Osteoblast (primary cell): ENCODE measurements at regions not wholly inside any gene's neighbourhood (a gene's known extent, or its start where the extent isn't known, plus 50 kb on each side); places are given as distances from the start of the nearest gene placed in this dataset.

Experiments
- DNase-seq: peaks from one replicate; pipeline ENCODE4 v3.0.0; 2011; ENCODE audit warnings: low spot score, mixed read lengths; ENCODE audit not compliant: insufficient read length; ENCODE audit errors: missing footprints
- H2AFZ ChIP-seq: 2 replicates; pipeline ENCODE4 v1.6.0; 2011; ENCODE audit warnings: mild to moderate bottlenecking, low read length
- H3K27ac ChIP-seq: 2 replicates; pipeline ENCODE4 v1.5.1; 2011; ENCODE audit warnings: mild to moderate bottlenecking, low read depth, low read length, moderate library complexity
- H3K27me3 ChIP-seq: 2 replicates; pipeline ENCODE4 v1.6.0; 2012; ENCODE audit warnings: mild to moderate bottlenecking, control low read depth, inconsistent platforms, low read length, moderate library complexity; ENCODE audit not compliant: insufficient read depth
- H3K36me3 ChIP-seq: 2 replicates; pipeline ENCODE4 v1.5.1; 2011; ENCODE audit warnings: mild to moderate bottlenecking, low read length, control low read depth, moderate library complexity; ENCODE audit not compliant: insufficient read depth
- H3K4me1 ChIP-seq: 2 replicates; pipeline ENCODE4 v1.5.1; 2011; ENCODE audit warnings: mild to moderate bottlenecking, low read length, control low read depth, moderate library complexity; ENCODE audit not compliant: insufficient read depth
- H3K4me2 ChIP-seq: 2 replicates; pipeline ENCODE4 v1.6.0; 2011; ENCODE audit warnings: mild to moderate bottlenecking, low read length; ENCODE audit not compliant: insufficient read depth
- H3K4me3 ChIP-seq: fragments of 200-600 bp; sonication (generic); 3 replicates; pipeline ENCODE4 v1.5.1; 2012; ENCODE audit warnings: mild to moderate bottlenecking, low read length, inconsistent platforms; ENCODE audit not compliant: insufficient read depth
- H3K79me2 ChIP-seq: 2 replicates; pipeline ENCODE4 v1.6.0; 2012; ENCODE audit warnings: mild to moderate bottlenecking, low read length, control low read depth, inconsistent platforms; ENCODE audit not compliant: insufficient read depth
- H3K9me3 ChIP-seq: 2 replicates; pipeline ENCODE4 v1.5.1; 2011; ENCODE audit warnings: low read depth, low read length, control low read depth
- H4K20me1 ChIP-seq: 2 replicates; pipeline ENCODE4 v1.6.0; 2012; ENCODE audit warnings: mild to moderate bottlenecking, low read length, control low read depth; ENCODE audit not compliant: insufficient read depth
- TF ChIP-seq, protein P1 (sequence below): IDR thresholded peaks from 2 replicates; pipeline ENCODE4 v1.5.1; 2011; ENCODE audit warnings: mild to moderate bottlenecking, low read depth, low read length, moderate library complexity; ENCODE audit errors: extremely low read depth

DNA sequence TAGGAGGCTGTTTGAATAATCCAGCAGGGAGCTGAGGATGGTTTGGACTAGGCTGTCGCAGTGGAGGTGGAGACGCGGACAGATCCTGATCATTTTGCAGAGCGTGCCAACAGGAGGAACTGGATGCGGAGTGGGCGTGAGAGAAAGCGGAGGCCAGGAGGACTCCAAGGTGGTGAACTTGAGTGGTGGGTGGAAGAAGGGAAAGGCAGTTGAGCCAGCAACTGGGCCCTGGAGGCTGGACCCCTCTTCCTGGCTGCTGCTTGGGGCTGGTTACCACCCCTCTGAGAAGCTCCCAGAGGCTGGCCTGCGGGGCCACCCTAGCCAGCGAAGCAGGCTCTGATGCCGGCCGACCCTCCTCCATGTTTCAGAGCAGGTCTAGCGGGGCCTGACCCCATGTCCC, 56.8 kb upstream of the KCNA1 start:
- DNase-seq: no peak
- no peak overlapping the region for H3K4me2 ChIP-seq

DNA sequence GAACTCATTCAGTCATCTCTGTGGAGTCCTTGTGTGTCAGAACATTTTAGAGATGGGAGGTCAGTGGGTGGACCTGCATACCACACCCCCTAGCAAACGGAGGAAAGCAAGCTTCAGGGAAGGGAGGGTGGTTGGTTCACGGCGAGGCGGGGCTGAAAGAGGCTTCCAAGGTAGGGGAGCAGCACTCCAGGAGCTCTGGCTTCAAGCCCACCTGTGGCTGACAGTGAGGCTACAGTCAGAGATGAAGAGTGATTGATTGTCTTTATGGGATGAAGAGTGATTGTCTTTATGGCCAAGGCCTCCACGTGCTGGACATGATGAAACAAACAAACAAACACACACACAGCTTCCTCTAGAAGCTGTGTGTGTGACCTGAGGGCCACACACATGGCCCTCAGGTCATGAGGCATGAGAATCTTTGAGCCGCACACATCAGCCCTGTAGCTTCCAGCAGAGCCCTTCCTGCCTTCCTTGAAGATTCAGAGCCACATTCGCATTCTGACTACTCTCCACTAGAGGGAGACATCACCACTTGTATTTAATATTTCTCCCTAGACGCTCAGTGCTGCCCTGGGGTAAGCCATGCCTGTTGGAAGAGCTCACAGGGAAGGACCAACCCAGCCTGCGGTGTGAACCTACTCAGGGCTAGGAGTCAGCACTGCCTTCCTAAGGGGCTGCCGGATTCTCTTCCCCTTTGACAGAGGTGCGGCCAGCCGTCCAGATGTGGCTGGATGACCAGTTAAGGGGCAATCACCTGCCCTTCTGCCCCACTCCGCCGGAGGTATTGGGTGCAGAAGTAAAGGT, 54.4 kb upstream of the KCNA1 start:
- DNase-seq: no peak
- no peak overlapping the region for H3K27ac ChIP-seq
- no peaks in the 10 kb centered on the region for H3K79me2 ChIP-seq
- H3K9me3 ChIP-seq: no peaks in the 10 kb centered on the region
- H3K4me1 ChIP-seq: no peaks in the 10 kb centered on the region
- TF ChIP-seq, protein P1, sequence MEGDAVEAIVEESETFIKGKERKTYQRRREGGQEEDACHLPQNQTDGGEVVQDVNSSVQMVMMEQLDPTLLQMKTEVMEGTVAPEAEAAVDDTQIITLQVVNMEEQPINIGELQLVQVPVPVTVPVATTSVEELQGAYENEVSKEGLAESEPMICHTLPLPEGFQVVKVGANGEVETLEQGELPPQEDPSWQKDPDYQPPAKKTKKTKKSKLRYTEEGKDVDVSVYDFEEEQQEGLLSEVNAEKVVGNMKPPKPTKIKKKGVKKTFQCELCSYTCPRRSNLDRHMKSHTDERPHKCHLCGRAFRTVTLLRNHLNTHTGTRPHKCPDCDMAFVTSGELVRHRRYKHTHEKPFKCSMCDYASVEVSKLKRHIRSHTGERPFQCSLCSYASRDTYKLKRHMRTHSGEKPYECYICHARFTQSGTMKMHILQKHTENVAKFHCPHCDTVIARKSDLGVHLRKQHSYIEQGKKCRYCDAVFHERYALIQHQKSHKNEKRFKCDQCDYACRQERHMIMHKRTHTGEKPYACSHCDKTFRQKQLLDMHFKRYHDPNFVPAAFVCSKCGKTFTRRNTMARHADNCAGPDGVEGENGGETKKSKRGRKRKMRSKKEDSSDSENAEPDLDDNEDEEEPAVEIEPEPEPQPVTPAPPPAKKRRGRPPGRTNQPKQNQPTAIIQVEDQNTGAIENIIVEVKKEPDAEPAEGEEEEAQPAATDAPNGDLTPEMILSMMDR: peak; percentile 76
- no peaks in the 10 kb centered on the region for H3K36me3 ChIP-seq
- H3K4me3 ChIP-seq: no peak overlapping the region
- H4K20me1 ChIP-seq: no peaks in the 10 kb centered on the region
- no peak overlapping the region for H3K4me2 ChIP-seq
- H3K27me3 ChIP-seq: peaks cover 17% of the 10 kb centered on the region
- H2AFZ ChIP-seq: no peak overlapping the region

More for the DNA sequence above, 56.8 kb upstream of the KCNA1 start:
- Histone ChIP-seq H3K27ac (no peak overlapping the region), H3K36me3 (no peaks in the 10 kb centered on the region), H2AFZ (no peak overlapping the region), H3K9me3 (no peaks in the 10 kb centered on the region), H3K79me2 (no peaks in the 10 kb centered on the region), H3K4me3 (no peak overlapping the region), H4K20me1 (no peaks in the 10 kb centered on the region), H3K4me1 (no peaks in the 10 kb centered on the region), H3K27me3 (peaks cover 9% of the 10 kb centered on the region)
- TF ChIP-seq, protein P1: no peak

DNA sequence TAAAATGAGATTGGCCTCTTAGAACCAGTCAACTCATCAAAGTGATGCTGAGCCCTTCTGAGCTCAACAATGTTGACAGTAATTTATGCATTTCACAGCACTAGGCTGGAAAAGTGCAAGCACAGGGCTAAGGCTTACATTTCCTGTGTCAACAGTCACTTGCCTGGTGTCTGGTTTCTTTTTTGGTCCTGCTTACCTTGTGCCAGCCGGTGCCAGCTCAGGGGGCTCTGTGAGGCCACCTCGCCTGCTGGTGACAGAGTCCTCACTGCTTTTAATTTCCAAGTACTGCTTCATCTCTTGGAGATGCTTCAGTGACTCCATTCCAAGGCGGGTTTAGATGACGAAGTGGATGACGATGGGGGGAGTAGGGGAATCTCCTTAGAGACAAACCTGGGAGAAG, 53.1 kb upstream of the KCNA1 start:
- H3K36me3 ChIP-seq: no peaks in the 10 kb centered on the region
- no peak overlapping the region for H3K4me3 ChIP-seq
- H3K9me3 ChIP-seq: no peaks in the 10 kb centered on the region
- no peaks in the 10 kb centered on the region for H3K4me1 ChIP-seq
- H3K27me3 ChIP-seq: peaks cover 17% of the 10 kb centered on the region
- no peak for DNase-seq
- no peak overlapping the region for H3K4me2 ChIP-seq
- no peaks in the 10 kb centered on the region for H4K20me1 ChIP-seq
- TF ChIP-seq, protein P1: no peak
- H3K79me2 ChIP-seq: no peaks in the 10 kb centered on the region
- H3K27ac ChIP-seq: no peak overlapping the region
- no peak overlapping the region for H2AFZ ChIP-seq

DNA sequence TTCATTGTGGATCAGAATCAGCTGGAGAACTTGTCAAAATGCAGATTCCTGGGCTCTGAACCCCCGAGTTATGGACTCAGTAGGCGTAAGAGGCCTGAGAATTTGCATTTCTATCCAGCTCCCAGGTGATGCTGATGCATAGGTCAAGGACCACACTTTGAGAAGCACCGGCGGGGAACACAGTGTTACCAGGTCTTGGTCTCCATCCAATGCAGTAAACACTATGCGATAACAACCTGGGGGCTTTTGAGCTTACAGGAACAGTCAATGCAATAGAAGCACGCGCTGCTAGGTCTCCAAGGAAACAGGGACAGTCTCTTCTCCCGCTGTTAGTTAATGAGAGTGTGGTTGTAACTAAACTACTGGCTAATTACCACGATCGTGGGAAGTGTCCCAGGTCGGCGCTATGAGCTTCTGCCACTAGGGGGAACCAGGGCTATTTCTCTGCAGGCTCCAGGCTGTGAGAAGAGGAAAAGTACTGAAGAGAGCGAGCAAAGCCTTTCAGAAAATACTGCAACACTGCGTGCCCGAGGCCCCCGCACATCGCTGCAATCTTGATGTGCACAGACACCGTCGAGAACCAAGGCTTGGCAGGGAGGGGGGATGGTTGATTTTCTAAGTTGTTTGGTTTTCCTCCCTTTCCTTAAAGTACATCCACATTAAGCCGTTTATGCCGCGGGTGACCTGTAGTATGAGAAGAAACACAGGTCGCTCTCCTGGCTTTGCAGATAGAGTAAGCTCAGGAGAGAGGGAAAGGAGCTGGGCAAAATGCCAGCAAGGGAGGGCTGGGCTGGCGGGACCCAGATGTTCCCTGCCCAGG, 52.0 kb upstream of the KCNA1 start:
- Histone ChIP-seq H3K4me2 (peak overlapping the region; percentile 76), H2AFZ (peak overlapping the region; percentile 56), H3K4me1 (no peaks in the 10 kb centered on the region), H3K36me3 (no peaks in the 10 kb centered on the region), H3K27ac (no peak overlapping the region), H3K9me3 (no peaks in the 10 kb centered on the region), H3K4me3 (peak overlapping the region; percentile 42), H3K79me2 (no peaks in the 10 kb centered on the region), H3K27me3 (peaks cover 17% of the 10 kb centered on the region), H4K20me1 (no peaks in the 10 kb centered on the region)
- TF ChIP-seq, protein P1: peak; percentile 95
- peak; percentile 95 for DNase-seq
